Keratinocyte (primary cell): ENCODE measurements at regions not wholly inside any gene's neighbourhood (a gene's known extent, or its start where the extent isn't known, plus 50 kb on each side); places are given as distances from the start of the nearest gene placed in this dataset.

Experiments used
- DNase-seq: peaks from one replicate; pipeline ENCODE4 v3.0.0-alpha.2; 2011; ENCODE audit warnings: low read depth, missing footprints, low spot score
- FAIRE-seq: peaks from 2 replicates; lab custom pipeline; 2011; peaks lifted over from hg19 to GRCh38; lab: Jason Lieb, UNC
- H2AFZ ChIP-seq: 2 replicates; pipeline ENCODE4 v1.6.0; 2012; ENCODE audit warnings: low read length, control low read depth, inconsistent platforms; ENCODE audit not compliant: control insufficient read depth
- H3K27ac ChIP-seq: 2 replicates; pipeline ENCODE4 v1.5.1; 2011; ENCODE audit warnings: low read length; ENCODE audit not compliant: control insufficient read depth, insufficient read depth
- H3K27me3 ChIP-seq: 3 replicates; pipeline ENCODE4 v1.6.0; 2011; ENCODE audit warnings: low read length; ENCODE audit not compliant: control insufficient read depth, insufficient read depth; ENCODE audit errors: extremely low read depth
- H3K36me3 ChIP-seq, 2 experiments: 2 replicates in 1 of 2; 3 replicates in 1 of 2; pipeline ENCODE4 v1.5.1; 2011; ENCODE audit warnings: low read length in 2 of 2, mild to moderate bottlenecking in 1 of 2; ENCODE audit not compliant: control insufficient read depth in 2 of 2, insufficient read depth in 2 of 2; ENCODE audit errors: extremely low read depth in 1 of 2
- H3K4me1 ChIP-seq: 3 replicates; pipeline ENCODE4 v1.5.1; 2011; ENCODE audit warnings: low read length; ENCODE audit not compliant: control insufficient read depth, insufficient read depth; ENCODE audit errors: extremely low read depth
- H3K4me2 ChIP-seq: 3 replicates; pipeline ENCODE4 v1.6.0; 2011; ENCODE audit warnings: low read depth, low read length; ENCODE audit not compliant: control insufficient read depth, insufficient read depth; ENCODE audit errors: extremely low read depth
- H3K4me3 ChIP-seq, 3 experiments: fragments of 200-600 bp in 1 of 3; sonication (generic) in 1 of 3; 2 replicates in 2 of 3; 3 replicates in 1 of 3; pipeline ENCODE4 v1.5.1; 2011 to 2016; ENCODE audit warnings: low read length in 3 of 3, mild to moderate bottlenecking in 3 of 3, control low read depth in 2 of 3, inconsistent platforms in 1 of 3, low read depth in 1 of 3, mixed read lengths in 1 of 3, mixed run types in 1 of 3, moderate library complexity in 1 of 3; ENCODE audit not compliant: control insufficient read depth in 2 of 3, insufficient read depth in 2 of 3; ENCODE audit errors: extremely low read depth in 1 of 3
- H3K79me2 ChIP-seq: 2 replicates; pipeline ENCODE4 v1.6.0; 2012; ENCODE audit warnings: low read length; ENCODE audit not compliant: control insufficient read depth, insufficient read depth
- H3K9ac ChIP-seq: 3 replicates; pipeline ENCODE4 v1.6.0; 2011; ENCODE audit warnings: low read length; ENCODE audit not compliant: control insufficient read depth, insufficient read depth; ENCODE audit errors: extremely low read depth
- H3K9me1 ChIP-seq: 3 replicates; pipeline ENCODE4 v1.6.0; 2011; ENCODE audit warnings: low read length; ENCODE audit not compliant: control insufficient read depth, insufficient read depth; ENCODE audit errors: extremely low read depth
- H3K9me3 ChIP-seq: 2 replicates; pipeline ENCODE4 v1.5.1; 2012; ENCODE audit warnings: low read depth, low read length; ENCODE audit not compliant: control insufficient read depth
- H4K20me1 ChIP-seq: 3 replicates; pipeline ENCODE4 v1.6.0; 2011; ENCODE audit warnings: low read length; ENCODE audit not compliant: control insufficient read depth, insufficient read depth; ENCODE audit errors: extremely low read depth
- EZH2 ChIP-seq: IDR thresholded peaks from one replicate; pipeline ENCODE4 v1.6.1; 2012; ENCODE audit warnings: inconsistent platforms, mild to moderate bottlenecking, low read length, moderate library complexity
- dilution Hi-C: fragments of 300-500 bp; cut with MboI; formaldehyde crosslinking; loops from one replicate; pipeline ENCODE4 v1.7.0; 2020; ENCODE audit warnings: low sequenced_read_pairs; ENCODE audit not compliant: extremely low pct_ligation_motif_present
- TF ChIP-seq, protein P1 (sequence below), 3 experiments: IDR thresholded peaks in 1 of 3; conservative IDR thresholded peaks in 1 of 3; optimal IDR thresholded peaks in 1 of 3; 2 replicates in 2 of 3; 3 replicates in 1 of 3; pipeline versions ENCODE3 to v1.5.1; 2011; ENCODE audit warnings: low read length in 3 of 3, mild to moderate bottlenecking in 3 of 3, moderate library complexity in 2 of 3, control low read depth in 1 of 3, inconsistent platforms in 1 of 3; ENCODE audit not compliant: insufficient read depth in 2 of 3; ENCODE audit errors: extremely low read depth in 1 of 3

DNA sequence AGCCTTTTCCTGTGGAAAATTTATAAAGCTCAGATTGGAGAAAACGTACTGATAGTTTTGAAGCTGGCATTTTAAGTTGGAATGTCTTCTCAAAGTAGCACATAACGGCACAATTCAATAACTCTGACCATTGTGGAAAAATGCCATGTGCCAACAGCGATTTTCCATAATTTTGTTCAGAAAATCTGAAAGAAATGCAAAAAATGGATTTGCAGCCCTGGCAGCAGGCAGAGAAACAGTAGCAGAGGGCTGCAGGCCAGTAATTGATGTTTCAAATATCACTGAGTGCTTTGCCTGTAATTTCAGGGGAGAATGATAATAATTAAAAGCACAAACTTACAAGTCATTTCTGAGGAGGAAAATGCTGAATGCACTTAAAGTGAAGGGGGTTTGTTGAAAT is 507.4 kb downstream of the MAFB start:
- H2AFZ ChIP-seq: no peak overlapping the region
- no peak for DNase-seq
- H4K20me1 ChIP-seq: no peaks in the 10 kb centered on the region
- H3K4me2 ChIP-seq: no peak overlapping the region
- H3K9ac ChIP-seq: no peak overlapping the region
- peaks cover 4% of the 10 kb centered on the region for H3K4me1 ChIP-seq
- dilution Hi-C loops: no loop called here
- no peaks in the 10 kb centered on the region for H3K9me3 ChIP-seq
- FAIRE-seq: no peak
- no peaks in the 10 kb centered on the region for H3K36me3 ChIP-seq
- H3K27me3 ChIP-seq: no peaks in the 10 kb centered on the region
- no peaks in the 10 kb centered on the region for H3K79me2 ChIP-seq
- no peaks in the 10 kb centered on the region for H3K9me1 ChIP-seq
- no peak overlapping the region for H3K4me3 ChIP-seq
- TF ChIP-seq, protein P1, sequence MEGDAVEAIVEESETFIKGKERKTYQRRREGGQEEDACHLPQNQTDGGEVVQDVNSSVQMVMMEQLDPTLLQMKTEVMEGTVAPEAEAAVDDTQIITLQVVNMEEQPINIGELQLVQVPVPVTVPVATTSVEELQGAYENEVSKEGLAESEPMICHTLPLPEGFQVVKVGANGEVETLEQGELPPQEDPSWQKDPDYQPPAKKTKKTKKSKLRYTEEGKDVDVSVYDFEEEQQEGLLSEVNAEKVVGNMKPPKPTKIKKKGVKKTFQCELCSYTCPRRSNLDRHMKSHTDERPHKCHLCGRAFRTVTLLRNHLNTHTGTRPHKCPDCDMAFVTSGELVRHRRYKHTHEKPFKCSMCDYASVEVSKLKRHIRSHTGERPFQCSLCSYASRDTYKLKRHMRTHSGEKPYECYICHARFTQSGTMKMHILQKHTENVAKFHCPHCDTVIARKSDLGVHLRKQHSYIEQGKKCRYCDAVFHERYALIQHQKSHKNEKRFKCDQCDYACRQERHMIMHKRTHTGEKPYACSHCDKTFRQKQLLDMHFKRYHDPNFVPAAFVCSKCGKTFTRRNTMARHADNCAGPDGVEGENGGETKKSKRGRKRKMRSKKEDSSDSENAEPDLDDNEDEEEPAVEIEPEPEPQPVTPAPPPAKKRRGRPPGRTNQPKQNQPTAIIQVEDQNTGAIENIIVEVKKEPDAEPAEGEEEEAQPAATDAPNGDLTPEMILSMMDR (optimal IDR thresholded peaks at IDR 0.05 in 1 of 3, IDR thresholded peaks at IDR 0.05 in 1 of 3, conservative IDR thresholded peaks at IDR 0.05 in 1 of 3; ENCODE audit: extremely low read depth in 1 of 3, insufficient read depth in 2 of 3, low read length in 3 of 3): no peak
- no peak for TF ChIP-seq EZH2
- no peak overlapping the region for H3K27ac ChIP-seq

DNA sequence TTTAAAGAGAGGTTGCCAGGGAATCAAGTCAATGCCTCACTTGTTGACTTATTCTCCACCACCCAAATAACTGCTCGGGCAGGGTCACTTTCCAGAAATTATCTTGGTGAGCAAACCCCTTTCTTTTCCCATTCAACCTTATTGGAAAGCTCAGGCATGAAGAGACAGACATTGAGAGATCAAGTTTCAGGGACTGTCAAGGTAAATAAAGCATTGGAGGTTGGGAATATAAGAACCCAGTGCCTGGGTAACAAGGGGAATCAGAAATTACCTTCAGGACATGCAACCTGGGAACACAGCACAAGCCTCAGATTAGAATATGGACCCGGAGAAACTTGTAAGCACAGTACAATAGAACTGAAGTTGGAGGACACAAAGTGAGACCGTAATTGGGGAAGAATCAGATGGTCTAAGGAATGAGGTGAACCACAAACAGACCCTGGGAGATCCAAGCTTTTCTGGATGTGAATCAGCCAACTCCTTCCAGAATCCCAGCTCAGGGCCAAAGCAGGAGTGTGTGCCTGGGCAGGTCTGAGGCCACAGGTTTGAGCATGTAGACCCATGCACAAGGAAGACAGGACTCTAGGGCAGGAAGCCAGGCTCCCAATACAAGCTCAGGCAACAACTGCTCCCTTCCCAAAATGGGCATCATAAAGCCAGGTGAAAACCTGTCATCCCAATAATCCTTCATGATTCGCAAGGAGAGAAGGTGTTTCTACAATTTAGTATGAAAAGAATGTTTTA is 512.8 kb downstream of the MAFB start:
- peak overlapping the region in 1 of 3 experiments; percentile 2 for H3K4me3 ChIP-seq
- H3K79me2 ChIP-seq: no peaks in the 10 kb centered on the region
- peaks cover 16% of the 10 kb centered on the region for H3K4me1 ChIP-seq
- H3K9me3 ChIP-seq: no peaks in the 10 kb centered on the region
- H3K27ac ChIP-seq: no peak overlapping the region
- H3K9ac ChIP-seq: no peak overlapping the region
- DNase-seq (peak; percentile 42), FAIRE-seq (peak; percentile 99)
- no peaks in the 10 kb centered on the region for H3K36me3 ChIP-seq
- TF ChIP-seq EZH2: no peak
- TF ChIP-seq, protein P1 (optimal IDR thresholded peaks at IDR 0.05 in 1 of 3, IDR thresholded peaks at IDR 0.05 in 1 of 3, conservative IDR thresholded peaks at IDR 0.05 in 1 of 3; ENCODE audit: extremely low read depth in 1 of 3, insufficient read depth in 2 of 3, low read length in 3 of 3): no peak
- H2AFZ ChIP-seq: peak overlapping the region; percentile 7
- H4K20me1 ChIP-seq: no peaks in the 10 kb centered on the region
- no peaks in the 10 kb centered on the region for H3K9me1 ChIP-seq
- dilution Hi-C loops: no loop called here
- H3K27me3 ChIP-seq: no peaks in the 10 kb centered on the region
- H3K4me2 ChIP-seq: peak overlapping the region; percentile 72
